Thyroid gland (tissue), 4 donors: ENCODE measurements at regions not wholly inside any gene's neighbourhood (a gene's known extent, or its start where the extent isn't known, plus 50 kb on each side); places are given as distances from the start of the nearest gene placed in this dataset.

Source experiments
- DNase-seq, 2 donors: peaks; one replicate each; pipeline ENCODE4 v3.0.0-alpha.2; 2019
- H3K27ac ChIP-seq, 3 donors: fragments of 200-600 bp; sonication (generic); 1 replicate in 2 of 3; 2 replicates in 1 of 3; pipeline ENCODE4 v1.5.1; 2016 to 2019; ENCODE audit warnings: mild to moderate bottlenecking in 1 of 3, moderate library complexity in 1 of 3
- H3K27me3 ChIP-seq: fragments of 200-600 bp; sonication (generic); one replicate; pipeline ENCODE4 v1.5.1; 2019
- H3K36me3 ChIP-seq, 2 donors: fragments of 200-600 bp; sonication (generic); one replicate each; pipeline ENCODE4 v1.5.1; 2016 to 2019
- H3K4me1 ChIP-seq, 2 donors: fragments of 200-600 bp; sonication (generic); one replicate each; pipeline ENCODE4 v1.5.1; 2017 to 2019
- H3K4me3 ChIP-seq, 3 donors: fragments of 200-600 bp; sonication (generic); replicated peaks in 1 of 3; 1 replicate in 2 of 3; 2 replicates in 1 of 3; pipeline ENCODE4 v1.5.1; 2016; ENCODE audit warnings: mild to moderate bottlenecking in 1 of 3
- H3K9me3 ChIP-seq: fragments of 200-600 bp; sonication (generic); one replicate; pipeline ENCODE4 v1.5.1; 2017
- CTCF ChIP-seq, 6 experiments: fragments of 200-600 bp in 3 of 6; fragments of 450-650 bp in 3 of 6; sonication (generic) in 3 of 6; IDR thresholded peaks; one replicate each; pipeline ENCODE4 v1.5.1; 2016 to 2019; ENCODE audit warnings: antibody characterized with exemption in 6 of 6, mild to moderate bottlenecking in 2 of 6, inconsistent platforms in 1 of 6, moderate library complexity in 1 of 6
- POLR2A ChIP-seq, 2 donors: fragments of 450-650 bp; IDR thresholded peaks; one replicate each; pipeline ENCODE4 v1.6.1; 2017; ENCODE audit warnings: antibody characterized with exemption in 2 of 2, mild to moderate bottlenecking in 2 of 2, moderate library complexity in 1 of 2
- WGBS, 2 donors: methylation state at CpG; one replicate each; pipeline ENCODE4 v1.1.5; 2017; 5-methylcytosine and 5-hydroxymethylcytosine counted together
- intact Hi-C: fragments of 100-400 bp; cut with DNase I; formaldehyde crosslinking; loops from one replicate; pipeline ENCODE4 v1.15.1; 2023

GRCh38 chr6:102344769-102345168, 951.3 kb downstream of the GRIK2 start:
- WGBS, 2 donors = 70 to 80% methylated on average over 2 of the region's 2 CpGs
- no peaks in the 10 kb centered on the region for H3K4me1 ChIP-seq
- TF ChIP-seq CTCF (IDR thresholded peaks at IDR 0.05) = no peak
- H3K27me3 ChIP-seq = no peaks in the 10 kb centered on the region
- H3K9me3 ChIP-seq = no peaks in the 10 kb centered on the region
- intact Hi-C loops = no loop called here
- no peak for DNase-seq
- no peaks in the 10 kb centered on the region for H3K36me3 ChIP-seq
- no peak overlapping the region for H3K27ac ChIP-seq
- H3K4me3 ChIP-seq = no peak overlapping the region

- Histone ChIP-seq H3K36me3 (no peaks in the 10 kb centered on the region), H3K4me1 (no peaks in the 10 kb centered on the region), H3K4me3 (no peak overlapping the region), H3K27me3 (no peaks in the 10 kb centered on the region), H3K27ac (no peak overlapping the region), H3K9me3 (no peaks in the 10 kb centered on the region)
- DNase-seq = no peak
- 85 to 88% methylated on average over 4 of the region's 4 CpGs for WGBS, 2 donors
- intact Hi-C loops = no loop called here
- TF ChIP-seq CTCF (IDR thresholded peaks at IDR 0.05) (no peak), POLR2A (IDR thresholded peaks at IDR 0.05) (no peak)
Measured at GRCh38 chr6:102340311-102340710, 946.8 kb downstream of the GRIK2 start.

GRCh38 chr6:102333736-102334135, 940.2 kb downstream of the GRIK2 start:
- H3K9me3 ChIP-seq = no peaks in the 10 kb centered on the region
- no peaks in the 10 kb centered on the region for H3K27me3 ChIP-seq
- H3K4me1 ChIP-seq = no peaks in the 10 kb centered on the region
- H3K4me3 ChIP-seq = no peak overlapping the region
- DNase-seq = no peak
- TF ChIP-seq CTCF (IDR thresholded peaks at IDR 0.05) (no peak), POLR2A (IDR thresholded peaks at IDR 0.05) (no peak)
- no peak overlapping the region for H3K27ac ChIP-seq
- intact Hi-C loops = no loop called here
- 84 to 89% methylated on average over 8 of the region's 8 CpGs for WGBS, 2 donors
- no peaks in the 10 kb centered on the region for H3K36me3 ChIP-seq

GRCh38 chr6:102327697-102328225, 934.3 kb downstream of the GRIK2 start:
- Histone ChIP-seq H3K27ac (no peak overlapping the region), H3K27me3 (no peaks in the 10 kb centered on the region), H3K4me1 (no peaks in the 10 kb centered on the region), H3K36me3 (no peaks in the 10 kb centered on the region), H3K9me3 (no peaks in the 10 kb centered on the region), H3K4me3 (no peak overlapping the region)
- WGBS, 2 donors = 85 to 90% methylated on average over 3 of the region's 4 CpGs
- no peak for DNase-seq
- no peak for TF ChIP-seq POLR2A (IDR thresholded peaks at IDR 0.05)
- no peak for TF ChIP-seq CTCF (IDR thresholded peaks at IDR 0.05)
- intact Hi-C loops = no loop called here

GRCh38 chr6:102313699-102314098, 920.2 kb downstream of the GRIK2 start:
- H3K36me3 ChIP-seq = no peaks in the 10 kb centered on the region
- H3K9me3 ChIP-seq = no peaks in the 10 kb centered on the region
- H3K4me1 ChIP-seq = no peaks in the 10 kb centered on the region
- no peaks in the 10 kb centered on the region for H3K27me3 ChIP-seq
- intact Hi-C loops = no loop called here
- H3K27ac ChIP-seq = no peak overlapping the region
- no peak overlapping the region for H3K4me3 ChIP-seq
- 38 to 51% methylated on average over 1 of the region's 1 CpG for WGBS, 2 donors
- TF ChIP-seq POLR2A (IDR thresholded peaks at IDR 0.05) = no peak
- TF ChIP-seq CTCF (IDR thresholded peaks at IDR 0.05) = no peak
- DNase-seq = no peak
